ENCODE measurements at regions not wholly inside any gene's neighbourhood (a gene's known extent, or its start where the extent isn't known, plus 50 kb on each side); places are given as distances from the start of the nearest gene placed in this dataset.

DNA sequence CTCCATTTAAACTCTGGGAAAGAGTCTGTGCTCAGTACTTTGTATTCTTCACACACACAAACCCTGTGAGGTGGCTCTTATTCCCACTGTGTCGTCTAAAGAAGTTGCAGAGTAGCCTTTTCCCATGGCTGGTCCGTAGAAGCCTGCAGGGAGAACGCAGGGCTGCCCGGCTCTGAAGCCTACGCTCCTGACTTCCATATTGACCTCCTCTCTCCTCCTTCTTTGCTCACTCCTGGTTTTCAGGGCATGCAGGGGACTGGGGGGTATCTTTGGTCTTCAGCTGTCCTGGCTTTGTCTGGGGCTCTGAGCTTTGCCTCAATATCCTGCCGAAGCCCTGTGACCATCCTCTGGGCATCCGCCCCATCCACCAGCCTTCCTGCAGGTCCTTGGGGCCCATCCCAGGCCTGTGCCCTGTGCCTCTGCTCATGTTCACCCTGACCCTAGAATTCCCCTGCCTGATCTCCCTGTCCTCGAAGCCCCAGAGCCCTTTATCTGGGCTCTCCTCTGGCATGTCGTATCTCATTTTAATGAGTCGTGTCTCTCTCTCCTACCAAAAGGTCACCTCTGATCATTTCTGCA is 83.8 kb upstream of the FSTL4 start:
- TF ChIP-seq, protein P1, sequence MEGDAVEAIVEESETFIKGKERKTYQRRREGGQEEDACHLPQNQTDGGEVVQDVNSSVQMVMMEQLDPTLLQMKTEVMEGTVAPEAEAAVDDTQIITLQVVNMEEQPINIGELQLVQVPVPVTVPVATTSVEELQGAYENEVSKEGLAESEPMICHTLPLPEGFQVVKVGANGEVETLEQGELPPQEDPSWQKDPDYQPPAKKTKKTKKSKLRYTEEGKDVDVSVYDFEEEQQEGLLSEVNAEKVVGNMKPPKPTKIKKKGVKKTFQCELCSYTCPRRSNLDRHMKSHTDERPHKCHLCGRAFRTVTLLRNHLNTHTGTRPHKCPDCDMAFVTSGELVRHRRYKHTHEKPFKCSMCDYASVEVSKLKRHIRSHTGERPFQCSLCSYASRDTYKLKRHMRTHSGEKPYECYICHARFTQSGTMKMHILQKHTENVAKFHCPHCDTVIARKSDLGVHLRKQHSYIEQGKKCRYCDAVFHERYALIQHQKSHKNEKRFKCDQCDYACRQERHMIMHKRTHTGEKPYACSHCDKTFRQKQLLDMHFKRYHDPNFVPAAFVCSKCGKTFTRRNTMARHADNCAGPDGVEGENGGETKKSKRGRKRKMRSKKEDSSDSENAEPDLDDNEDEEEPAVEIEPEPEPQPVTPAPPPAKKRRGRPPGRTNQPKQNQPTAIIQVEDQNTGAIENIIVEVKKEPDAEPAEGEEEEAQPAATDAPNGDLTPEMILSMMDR (IDR thresholded peaks at IDR 0.05) = no peak
- no peak for TF ChIP-seq POLR2A (IDR thresholded peaks at IDR 0.05)

Data from uterus (tissue), 2 donors.